Skeletal muscle satellite cell (primary cell): ENCODE measurements at regions not wholly inside any gene's neighbourhood (a gene's known extent, or its start where the extent isn't known, plus 50 kb on each side); places are given as distances from the start of the nearest gene placed in this dataset.
"Not testable (repeated sequence)": the region's sequence is repeated elsewhere in the genome, so short reads cannot be mapped to it uniquely, and the experiment has no call there.

Experiments used
- H3K27me3 ChIP-seq: 2 replicates; pipeline ENCODE4 v1.7.0; 2013; ENCODE audit warnings: low read length; ENCODE audit not compliant: control insufficient read depth, insufficient read depth
- H3K36me3 ChIP-seq: 2 replicates; pipeline ENCODE4 v1.7.0; 2013; ENCODE audit warnings: mild to moderate bottlenecking, control low read depth, low read length; ENCODE audit not compliant: insufficient read depth
- H3K4me1 ChIP-seq: 2 replicates; pipeline ENCODE4 v1.7.0; 2013; ENCODE audit warnings: low read length; ENCODE audit not compliant: control insufficient read depth, insufficient read depth
- H3K4me2 ChIP-seq: 2 replicates; pipeline ENCODE4 v1.7.0; 2013; ENCODE audit warnings: mild to moderate bottlenecking, low read length
- H3K4me3 ChIP-seq: 2 replicates; pipeline ENCODE4 v1.7.0; 2013; ENCODE audit warnings: low read length
- H3K9ac ChIP-seq: 2 replicates; pipeline ENCODE4 v1.7.0; 2013; ENCODE audit warnings: mild to moderate bottlenecking, low read depth, low read length, moderate library complexity
- H3K9me3 ChIP-seq: replicated peaks from 2 replicates; pipeline ENCODE4 v1.7.0; 2013; ENCODE audit warnings: mild to moderate bottlenecking, control low read depth, low read length

DNA sequence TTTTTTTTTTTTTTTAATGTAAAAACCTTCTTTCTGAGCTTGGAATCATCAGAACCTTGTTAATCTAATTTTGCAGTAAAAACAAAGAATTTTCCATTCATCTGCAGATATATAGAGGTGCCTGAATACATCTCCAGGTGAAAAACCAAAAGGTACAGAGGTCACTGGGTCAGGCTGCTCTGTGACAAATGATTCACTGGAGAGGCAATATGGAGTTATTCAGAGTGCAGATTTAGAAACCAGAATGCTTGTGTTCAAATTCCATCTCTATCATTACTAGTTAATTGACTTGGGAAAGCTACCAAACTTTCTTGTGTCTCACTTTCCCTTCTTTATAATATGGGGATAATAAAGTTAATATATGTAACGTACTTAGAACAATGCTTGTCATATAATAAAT is 51.5 kb upstream of the C1orf53 start:
- no peaks in the 10 kb centered on the region for H3K4me1 ChIP-seq
- no peak overlapping the region for H3K9ac ChIP-seq
- H3K9me3 ChIP-seq: no peaks in the 10 kb centered on the region
- H3K27me3 ChIP-seq: no peaks in the 10 kb centered on the region
- H3K36me3 ChIP-seq: no peaks in the 10 kb centered on the region
- no peak overlapping the region for H3K4me3 ChIP-seq
- no peak overlapping the region for H3K4me2 ChIP-seq

DNA sequence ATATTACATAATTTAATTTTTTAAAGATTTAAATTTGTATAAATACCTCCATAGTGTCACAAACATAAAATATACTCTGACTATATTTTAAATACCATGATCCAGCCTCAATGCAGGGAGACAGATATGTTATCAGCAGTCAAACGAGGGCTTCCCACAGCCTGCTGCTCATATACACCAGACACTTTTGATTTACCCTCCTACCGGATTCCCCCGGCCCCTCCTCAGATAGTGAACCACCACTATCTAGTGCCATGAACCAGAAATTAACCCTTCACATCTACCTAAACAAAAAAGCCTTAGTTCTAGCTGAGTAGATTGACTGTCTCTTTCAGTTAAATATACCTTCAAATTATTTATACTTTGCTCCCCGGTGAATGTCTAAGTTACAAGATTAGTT is 52.4 kb upstream of the C1orf53 start:
- Histone ChIP-seq H3K4me3 (no peak overlapping the region), H3K9ac (no peak overlapping the region)

DNA sequence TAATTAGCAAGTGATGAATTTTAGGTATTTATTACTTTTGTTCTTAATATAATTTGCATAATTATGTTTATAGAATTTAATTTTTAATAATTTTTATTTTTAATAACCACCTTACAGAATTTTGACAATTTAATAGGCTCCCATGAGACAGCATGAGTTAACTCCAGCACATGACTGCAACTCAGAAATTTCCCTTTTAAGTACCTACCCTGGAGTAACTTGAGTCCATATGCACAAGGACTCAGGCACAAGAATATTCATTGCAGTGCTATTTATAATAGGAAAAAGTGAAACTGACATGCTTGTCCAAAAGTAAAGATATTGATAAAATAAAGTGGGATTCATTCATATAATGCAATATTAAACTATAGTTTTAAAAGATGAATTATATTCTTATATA is 54.1 kb upstream of the C1orf53 start:
- H3K4me1 ChIP-seq: no peaks in the 10 kb centered on the region
- H3K9me3 ChIP-seq: no peaks in the 10 kb centered on the region
- H3K36me3 ChIP-seq: no peaks in the 10 kb centered on the region
- no peak overlapping the region for H3K4me3 ChIP-seq
- H3K9ac ChIP-seq: no peak overlapping the region
- no peak overlapping the region for H3K4me2 ChIP-seq
- no peaks in the 10 kb centered on the region for H3K27me3 ChIP-seq

More for the DNA sequence above, 52.4 kb upstream of the C1orf53 start:
- no peaks in the 10 kb centered on the region for H3K9me3 ChIP-seq
- H3K27me3 ChIP-seq: no peaks in the 10 kb centered on the region
- H3K4me2 ChIP-seq: no peak overlapping the region
- H3K36me3 ChIP-seq: no peaks in the 10 kb centered on the region
- H3K4me1 ChIP-seq: no peaks in the 10 kb centered on the region

DNA sequence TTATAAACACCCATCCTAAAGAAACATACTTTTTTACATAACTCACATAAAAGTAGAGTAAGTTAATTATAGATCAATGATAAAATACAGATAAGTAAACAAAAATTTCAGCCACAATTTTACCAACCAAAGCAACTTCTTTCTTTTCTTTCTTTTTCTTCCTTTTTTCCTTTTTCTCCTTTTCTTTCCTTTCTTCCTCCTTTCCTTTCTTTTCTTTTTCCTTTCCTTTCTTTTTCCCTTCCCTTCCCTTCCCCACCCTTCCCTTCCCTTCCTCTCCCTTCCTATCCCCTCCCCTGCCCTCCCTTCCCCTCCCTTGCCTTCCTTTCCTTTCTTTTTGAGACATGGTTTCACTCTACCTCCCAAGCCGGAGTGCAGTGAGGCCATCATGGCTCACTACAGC is 56.5 kb upstream of the C1orf53 start:
- Histone ChIP-seq H3K4me2 (no peak overlapping the region), H3K9ac (no peak overlapping the region), H3K27me3 (no peaks in the 10 kb centered on the region), H3K9me3 (no peaks in the 10 kb centered on the region), H3K36me3 (no peaks in the 10 kb centered on the region), H3K4me3 (no peak overlapping the region), H3K4me1 (peaks cover 8% of the 10 kb centered on the region)

DNA sequence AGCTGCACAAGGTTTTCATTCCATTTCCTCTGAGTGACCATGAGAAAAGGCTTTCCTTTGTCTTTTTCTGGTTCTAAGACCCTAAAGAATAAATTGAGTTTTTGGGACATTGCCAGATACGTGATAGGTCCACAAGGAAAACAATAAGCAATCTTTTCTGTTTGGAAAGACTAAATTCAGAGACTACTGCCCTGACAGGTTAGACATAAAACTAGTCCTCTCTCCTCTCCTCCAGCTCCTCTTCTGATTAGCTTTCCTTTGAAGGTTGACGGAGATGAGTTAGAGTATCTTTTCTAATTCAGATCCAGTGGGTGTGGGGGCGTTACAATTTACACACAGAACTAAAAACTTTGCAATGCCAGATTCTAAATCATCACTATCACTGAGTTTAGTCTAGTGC is 57.8 kb upstream of the C1orf53 start:
- H3K4me2 ChIP-seq: no peak overlapping the region
- H3K9ac ChIP-seq: no peak overlapping the region
- H3K36me3 ChIP-seq: no peaks in the 10 kb centered on the region
- no peaks in the 10 kb centered on the region for H3K27me3 ChIP-seq
- H3K9me3 ChIP-seq: no peaks in the 10 kb centered on the region
- peaks cover 8% of the 10 kb centered on the region for H3K4me1 ChIP-seq
- no peak overlapping the region for H3K4me3 ChIP-seq

DNA sequence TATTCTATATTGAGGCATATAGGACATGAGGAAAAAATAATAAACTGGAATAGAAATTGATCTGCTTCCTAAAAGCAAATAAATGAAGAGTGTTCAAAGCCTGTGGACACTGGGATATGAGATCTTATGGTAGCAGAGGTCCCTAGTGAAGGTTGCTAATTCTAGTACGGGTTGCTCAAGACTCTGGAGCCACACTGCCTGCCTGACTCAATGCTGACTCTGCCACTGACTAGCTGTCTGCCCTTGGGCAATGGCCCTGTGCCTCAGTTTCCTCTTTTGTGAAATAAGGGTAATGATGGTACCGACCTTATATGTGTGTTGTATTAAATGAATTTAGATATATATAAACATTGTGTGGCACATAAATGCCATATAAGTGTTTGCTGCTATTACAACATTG is 59.0 kb upstream of the C1orf53 start:
- Histone ChIP-seq H3K9ac (no peak overlapping the region), H3K4me2 (no peak overlapping the region), H3K9me3 (no peaks in the 10 kb centered on the region), H3K36me3 (no peaks in the 10 kb centered on the region), H3K4me3 (no peak overlapping the region), H3K27me3 (no peaks in the 10 kb centered on the region), H3K4me1 (peaks cover 16% of the 10 kb centered on the region)

DNA sequence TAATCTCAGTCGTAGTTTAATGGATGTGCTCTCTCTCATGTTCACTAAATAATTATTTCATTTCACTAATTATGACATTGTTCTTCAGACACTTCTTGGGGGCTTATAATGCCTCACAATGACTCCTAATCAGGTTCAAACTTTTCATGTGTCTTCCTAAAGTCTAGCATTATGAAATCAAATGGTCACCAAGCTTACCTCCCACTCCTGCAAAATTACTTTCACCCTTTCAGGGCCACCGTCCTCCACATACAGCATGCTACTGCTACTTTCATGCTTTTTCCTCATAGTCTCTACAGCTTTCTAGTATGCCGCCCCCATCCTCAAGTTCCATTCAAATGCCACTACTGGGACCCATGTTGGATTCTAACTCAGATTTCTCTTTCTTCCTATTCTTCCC is 59.8 kb upstream of the C1orf53 start:
- Histone ChIP-seq H3K4me1 (peaks cover 21% of the 10 kb centered on the region), H3K4me2 (no peak overlapping the region), H3K9ac (no peak overlapping the region), H3K36me3 (no peaks in the 10 kb centered on the region), H3K4me3 (no peak overlapping the region), H3K9me3 (no peaks in the 10 kb centered on the region), H3K27me3 (no peaks in the 10 kb centered on the region)

DNA sequence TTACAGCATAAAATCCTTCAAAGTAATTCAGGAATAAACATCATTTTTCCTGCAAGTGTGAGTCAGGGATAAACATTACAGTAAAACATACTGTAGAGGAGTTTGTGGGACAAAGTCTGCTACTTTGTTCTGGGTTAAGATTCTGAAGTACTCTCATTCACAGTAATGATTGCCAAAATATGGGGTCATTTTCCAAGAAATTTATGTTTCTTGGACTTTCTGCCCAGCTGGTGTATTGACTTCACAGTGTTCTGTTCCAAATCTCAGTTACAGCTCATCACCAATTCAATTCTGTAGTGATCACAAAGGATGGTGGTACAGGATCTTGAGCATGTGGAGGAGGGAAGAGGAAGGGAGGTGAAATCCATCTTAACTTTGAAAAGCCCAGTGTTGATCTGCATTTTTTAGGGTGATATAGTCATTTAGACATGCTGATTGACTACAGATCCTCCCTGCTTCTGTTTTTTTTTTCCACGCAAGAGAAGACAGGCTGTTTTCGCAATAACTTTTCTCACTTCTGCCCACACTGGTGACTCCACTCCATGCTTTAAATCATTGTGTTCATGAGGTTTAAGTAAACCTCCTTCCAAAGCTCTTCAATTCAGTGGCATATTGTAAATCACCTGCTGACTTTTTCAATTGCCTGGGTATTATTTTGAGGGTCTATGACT is 60.4 kb upstream of the C1orf53 start:
- no peak overlapping the region for H3K4me3 ChIP-seq
- H3K4me1 ChIP-seq: peaks cover 21% of the 10 kb centered on the region
- no peaks in the 10 kb centered on the region for H3K9me3 ChIP-seq

DNA sequence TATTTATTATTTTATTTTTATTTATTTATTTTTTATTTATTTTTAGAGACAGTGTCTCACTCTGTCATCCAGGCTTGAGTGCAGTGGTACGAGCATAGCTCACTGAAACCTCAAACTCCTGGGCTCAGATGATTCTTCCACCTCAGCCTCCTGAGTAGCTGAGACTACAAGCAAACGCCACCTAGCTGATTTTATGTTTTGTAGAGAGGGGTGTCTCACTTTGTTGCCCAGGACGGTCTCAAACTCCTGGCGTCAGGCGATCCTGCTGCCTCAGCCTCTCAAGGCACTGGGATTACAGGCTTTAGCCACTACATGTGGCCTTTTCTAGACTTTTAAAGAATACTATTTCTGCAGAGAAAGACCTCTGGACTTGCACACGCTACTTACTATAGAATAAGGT is 61.3 kb upstream of the C1orf53 start:
- H3K9me3 ChIP-seq: no peaks in the 10 kb centered on the region
- H3K36me3 ChIP-seq: no peaks in the 10 kb centered on the region
- no peaks in the 10 kb centered on the region for H3K27me3 ChIP-seq
- peaks cover 21% of the 10 kb centered on the region for H3K4me1 ChIP-seq
- no peak overlapping the region for H3K9ac ChIP-seq
- no peak overlapping the region for H3K4me3 ChIP-seq
- H3K4me2 ChIP-seq: no peak overlapping the region

More for the DNA sequence above, 60.4 kb upstream of the C1orf53 start:
- Histone ChIP-seq H3K4me2 (no peak overlapping the region), H3K36me3 (no peaks in the 10 kb centered on the region), H3K9ac (no peak overlapping the region), H3K27me3 (no peaks in the 10 kb centered on the region)

DNA sequence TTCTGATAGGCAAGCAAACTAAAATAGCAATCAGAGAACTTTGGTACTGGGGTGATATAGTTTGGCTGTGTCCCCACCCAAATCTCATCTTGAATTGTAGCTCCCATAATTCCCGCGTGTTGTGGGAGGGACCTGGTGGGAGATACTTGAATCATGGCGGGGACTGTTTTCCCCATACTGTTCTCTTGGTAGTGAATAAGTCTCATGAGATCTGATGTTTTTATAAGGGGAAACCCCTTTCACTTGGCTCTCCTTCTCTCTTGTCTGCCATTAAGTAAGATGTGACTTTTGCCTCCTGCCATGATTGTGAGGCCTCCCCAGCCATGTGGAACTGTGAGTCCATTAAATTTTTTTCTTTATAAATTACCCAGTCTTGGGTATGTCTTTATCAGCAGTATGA is 62.6 kb upstream of the C1orf53 start:
- H3K36me3 ChIP-seq, H3K4me2 ChIP-seq, H3K9ac ChIP-seq, H3K27me3 ChIP-seq, H3K9me3 ChIP-seq, H3K4me3 ChIP-seq: not testable (repeated sequence)
- H3K4me1 ChIP-seq: peaks cover 21% of the 10 kb centered on the region

DNA sequence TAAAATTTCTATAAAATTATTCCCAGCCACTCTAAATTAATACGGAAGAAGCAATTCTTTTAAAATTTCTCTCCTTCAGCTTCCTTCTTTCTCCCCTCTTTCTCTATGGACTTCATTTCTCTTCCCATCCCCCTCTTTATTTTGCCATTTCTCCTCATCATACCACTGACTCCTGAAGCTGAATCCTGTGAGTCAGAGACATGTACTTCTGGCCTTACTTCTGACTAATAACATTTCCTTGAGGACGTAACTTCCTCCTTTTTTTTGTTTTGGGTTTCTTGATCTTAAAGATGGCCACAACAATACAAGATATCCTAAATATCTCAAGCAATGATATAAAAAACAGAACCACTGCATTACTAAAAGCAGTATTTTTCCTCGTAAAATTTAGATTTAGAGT is 63.6 kb upstream of the DENND1B start:
- Histone ChIP-seq H3K36me3 (no peaks in the 10 kb centered on the region), H3K4me2 (peak overlapping the region; percentile 7), H3K27me3 (no peaks in the 10 kb centered on the region), H3K9ac (no peak overlapping the region), H3K9me3 (no peaks in the 10 kb centered on the region), H3K4me3 (no peak overlapping the region), H3K4me1 (peaks cover 21% of the 10 kb centered on the region)

DNA sequence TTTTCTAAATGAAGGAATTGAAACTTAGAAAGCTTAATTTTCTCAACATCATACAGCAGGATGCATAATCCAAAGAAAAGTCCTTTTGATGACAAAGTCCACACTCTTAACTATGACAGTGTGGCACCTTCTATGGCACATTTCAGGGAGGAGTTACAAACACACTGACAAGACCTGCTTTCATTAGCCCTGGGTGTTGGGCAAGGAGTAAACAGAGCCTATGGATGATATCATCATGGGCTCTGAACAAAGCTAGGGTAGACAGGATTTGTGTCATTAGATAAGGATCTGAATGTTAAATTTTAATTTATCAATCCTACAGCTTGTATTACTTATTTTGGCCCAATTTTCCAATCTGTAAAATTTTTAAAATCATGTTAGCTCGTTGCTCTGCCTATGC is 62.6 kb upstream of the DENND1B start:
- Histone ChIP-seq H3K4me1 (peaks cover 21% of the 10 kb centered on the region), H3K9me3 (no peaks in the 10 kb centered on the region), H3K4me2 (no peak overlapping the region), H3K4me3 (no peak overlapping the region), H3K36me3 (no peaks in the 10 kb centered on the region), H3K9ac (no peak overlapping the region), H3K27me3 (no peaks in the 10 kb centered on the region)
